ENCODE measurements at regions not wholly inside any gene's neighbourhood (a gene's known extent, or its start where the extent isn't known, plus 50 kb on each side); places are given as distances from the start of the nearest gene placed in this dataset.

DNA sequence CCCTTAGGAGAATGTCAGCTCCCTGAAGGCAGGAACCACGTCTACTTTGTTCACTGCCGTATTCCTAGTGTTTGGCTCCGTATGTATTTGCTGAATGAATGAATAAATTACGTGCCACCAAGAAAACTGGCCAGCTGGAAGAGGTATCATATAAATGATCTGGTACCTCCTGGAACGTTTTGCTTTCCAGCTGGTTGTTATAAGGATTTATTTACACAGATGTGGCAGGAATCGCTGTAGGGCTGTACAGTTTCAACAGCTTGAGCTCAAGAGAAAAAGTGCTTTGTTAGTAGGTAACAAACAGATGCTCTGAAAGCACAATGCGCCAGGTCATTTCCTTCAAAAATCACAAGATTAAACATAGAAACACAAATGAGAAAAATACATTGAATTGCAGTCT, 108.8 kb upstream of the ATP2B2 start:
- H3K9me3 ChIP-seq (replicated peaks; ENCODE audit: control insufficient read depth, insufficient read depth, low read length) = no peaks in the 10 kb centered on the region
- H3K4me3 ChIP-seq (replicated peaks in 1 of 3; ENCODE audit: insufficient read depth in 1 of 3, low read depth in 1 of 3, low read length in 3 of 3) = no peak overlapping the region
- H3K79me2 ChIP-seq (ENCODE audit: control insufficient read depth, insufficient read depth, low read length) = no peaks in the 10 kb centered on the region
- intact Hi-C loops (cut with micrococcal nuclease) = no loop called here
- H3K9ac ChIP-seq (replicated peaks; ENCODE audit: extremely low read depth, insufficient read depth, low read length) = no peak overlapping the region
- no peaks in the 10 kb centered on the region for H4K20me1 ChIP-seq (replicated peaks; ENCODE audit: control insufficient read depth, extremely low read depth, insufficient read depth, low read length)
- H3K4me1 ChIP-seq (ENCODE audit: control insufficient read depth, extremely low read depth, insufficient read depth, low read length) = no peaks in the 10 kb centered on the region
- BruUV-seq (replicated peaks) = no TSS peak
- no peaks in the 10 kb centered on the region for H3K9me1 ChIP-seq (replicated peaks; ENCODE audit: control insufficient read depth, extremely low read depth, insufficient read depth, low read length)
- TF ChIP-seq, protein P1, sequence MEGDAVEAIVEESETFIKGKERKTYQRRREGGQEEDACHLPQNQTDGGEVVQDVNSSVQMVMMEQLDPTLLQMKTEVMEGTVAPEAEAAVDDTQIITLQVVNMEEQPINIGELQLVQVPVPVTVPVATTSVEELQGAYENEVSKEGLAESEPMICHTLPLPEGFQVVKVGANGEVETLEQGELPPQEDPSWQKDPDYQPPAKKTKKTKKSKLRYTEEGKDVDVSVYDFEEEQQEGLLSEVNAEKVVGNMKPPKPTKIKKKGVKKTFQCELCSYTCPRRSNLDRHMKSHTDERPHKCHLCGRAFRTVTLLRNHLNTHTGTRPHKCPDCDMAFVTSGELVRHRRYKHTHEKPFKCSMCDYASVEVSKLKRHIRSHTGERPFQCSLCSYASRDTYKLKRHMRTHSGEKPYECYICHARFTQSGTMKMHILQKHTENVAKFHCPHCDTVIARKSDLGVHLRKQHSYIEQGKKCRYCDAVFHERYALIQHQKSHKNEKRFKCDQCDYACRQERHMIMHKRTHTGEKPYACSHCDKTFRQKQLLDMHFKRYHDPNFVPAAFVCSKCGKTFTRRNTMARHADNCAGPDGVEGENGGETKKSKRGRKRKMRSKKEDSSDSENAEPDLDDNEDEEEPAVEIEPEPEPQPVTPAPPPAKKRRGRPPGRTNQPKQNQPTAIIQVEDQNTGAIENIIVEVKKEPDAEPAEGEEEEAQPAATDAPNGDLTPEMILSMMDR (IDR thresholded peaks at IDR 0.05; ENCODE audit: extremely low read depth in 1 of 2, insufficient read depth in 1 of 2, low read depth in 1 of 2, low read length in 2 of 2) = no peak
- no peak for TF ChIP-seq POLR2A (IDR thresholded peaks at IDR 0.05; ENCODE audit: low read depth, low read length)
- DNase-seq (ENCODE audit: low read depth, low spot score) = no peak
- ChIA-PET CTCF (no interaction called here), POLR2A (no interaction called here)
- no peak overlapping the region for H2AFZ ChIP-seq (ENCODE audit: low read depth, low read length)
- dilution Hi-C loops (cut with MboI; ENCODE audit: extremely low pct_ligation_motif_present, low sequenced_read_pairs) = no loop called here
- H3K27me3 ChIP-seq (ENCODE audit: control insufficient read depth in 2 of 2, insufficient read depth in 2 of 2, low read length in 2 of 2) = no peaks in the 10 kb centered on the region
- no peaks in the 10 kb centered on the region for H3K36me3 ChIP-seq (ENCODE audit: control insufficient read depth in 2 of 2, extremely low read depth in 1 of 2, insufficient read depth in 2 of 2, low read length in 2 of 2)
- no peak overlapping the region for H3K27ac ChIP-seq (ENCODE audit: insufficient read depth, low read depth, low read length)
- no peak for FAIRE-seq
- no peak overlapping the region for H3K4me2 ChIP-seq (ENCODE audit: insufficient read depth, low read length)

DNA sequence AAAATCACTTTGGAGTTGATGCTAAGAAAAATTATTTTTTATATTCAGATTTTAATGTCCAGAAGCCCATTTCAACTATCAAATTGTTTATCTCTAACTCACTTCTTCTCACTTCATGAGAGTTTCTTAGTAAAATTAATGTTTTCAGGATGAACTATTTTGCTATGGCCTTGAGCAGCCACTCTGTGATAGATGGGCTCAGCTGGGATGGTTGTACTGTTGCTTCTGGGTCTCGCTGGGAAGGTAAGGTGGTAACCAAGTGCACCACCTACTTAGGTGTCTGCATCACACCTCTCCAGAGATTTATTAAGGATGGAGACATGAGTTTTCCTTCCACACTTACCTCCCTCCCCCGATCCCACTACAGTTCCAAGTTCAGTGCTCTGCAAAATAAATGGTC, 110.3 kb upstream of the ATP2B2 start:
- DNase-seq (ENCODE audit: low read depth, low spot score) (no peak), FAIRE-seq (no peak)
- ChIA-PET CTCF (no interaction called here), POLR2A (no interaction called here)
- H3K4me3 ChIP-seq (replicated peaks in 1 of 3; ENCODE audit: insufficient read depth in 1 of 3, low read depth in 1 of 3, low read length in 3 of 3) = no peak overlapping the region
- dilution Hi-C loops (cut with MboI; ENCODE audit: extremely low pct_ligation_motif_present, low sequenced_read_pairs) (no loop called here), intact Hi-C loops (cut with micrococcal nuclease) (no loop called here)
- no peaks in the 10 kb centered on the region for H3K27me3 ChIP-seq (ENCODE audit: control insufficient read depth in 2 of 2, insufficient read depth in 2 of 2, low read length in 2 of 2)
- no peak overlapping the region for H3K27ac ChIP-seq (ENCODE audit: insufficient read depth, low read depth, low read length)
- no peaks in the 10 kb centered on the region for H3K79me2 ChIP-seq (ENCODE audit: control insufficient read depth, insufficient read depth, low read length)
- H3K4me2 ChIP-seq (ENCODE audit: insufficient read depth, low read length) = no peak overlapping the region
- no peaks in the 10 kb centered on the region for H3K9me3 ChIP-seq (replicated peaks; ENCODE audit: control insufficient read depth, insufficient read depth, low read length)
- H3K9me1 ChIP-seq (replicated peaks; ENCODE audit: control insufficient read depth, extremely low read depth, insufficient read depth, low read length) = no peaks in the 10 kb centered on the region
- H3K36me3 ChIP-seq (ENCODE audit: control insufficient read depth in 2 of 2, extremely low read depth in 1 of 2, insufficient read depth in 2 of 2, low read length in 2 of 2) = no peaks in the 10 kb centered on the region
- no peak overlapping the region for H2AFZ ChIP-seq (ENCODE audit: low read depth, low read length)
- H3K9ac ChIP-seq (replicated peaks; ENCODE audit: extremely low read depth, insufficient read depth, low read length) = no peak overlapping the region
- TF ChIP-seq EZH2 (IDR thresholded peaks at IDR 0.05; ENCODE audit: borderline replicate concordance, low read depth, low read length, severe bottlenecking) = no peak
- TF ChIP-seq POLR2A (IDR thresholded peaks at IDR 0.05; ENCODE audit: low read depth, low read length) = no peak
- no peak for TF ChIP-seq GATA2 (IDR thresholded peaks at IDR 0.05; ENCODE audit: insufficient read depth, insufficient read length, low read depth, low read length)
- no peak for TF ChIP-seq FOS (IDR thresholded peaks at IDR 0.05; ENCODE audit: borderline replicate concordance, insufficient read depth, low read length)
- TF ChIP-seq, protein P2, sequence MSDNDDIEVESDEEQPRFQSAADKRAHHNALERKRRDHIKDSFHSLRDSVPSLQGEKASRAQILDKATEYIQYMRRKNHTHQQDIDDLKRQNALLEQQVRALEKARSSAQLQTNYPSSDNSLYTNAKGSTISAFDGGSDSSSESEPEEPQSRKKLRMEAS (IDR thresholded peaks at IDR 0.05; ENCODE audit: insufficient read depth, insufficient read length) = no peak
- TF ChIP-seq JUN (IDR thresholded peaks at IDR 0.05; ENCODE audit: borderline replicate concordance, insufficient read depth, insufficient read length, low read depth) = no peak
- TF ChIP-seq POLR2AphosphoS5 (IDR thresholded peaks at IDR 0.05; ENCODE audit: insufficient read depth, low read depth, low read length) = no peak
- TF ChIP-seq MYC (IDR thresholded peaks at IDR 0.05; ENCODE audit: low read depth, low read length) = no peak
- no peaks in the 10 kb centered on the region for H3K4me1 ChIP-seq (ENCODE audit: control insufficient read depth, extremely low read depth, insufficient read depth, low read length)
- BruUV-seq (replicated peaks) = no TSS peak
- H4K20me1 ChIP-seq (replicated peaks; ENCODE audit: control insufficient read depth, extremely low read depth, insufficient read depth, low read length) = no peaks in the 10 kb centered on the region
